HEK293T (cell line): ENCODE measurements at regions not wholly inside any gene's neighbourhood (a gene's known extent, or its start where the extent isn't known, plus 50 kb on each side); places are given as distances from the start of the nearest gene placed in this dataset.

Experiments used
- BHLHE40 ChIP-seq: fragments of 450-650 bp; IDR thresholded peaks from 2 replicates; pipeline ENCODE4 v1.6.1; 2016; ENCODE audit warnings: mild to moderate bottlenecking, moderate library complexity, borderline replicate concordance
- ELF4 ChIP-seq: fragments of 450-650 bp; IDR thresholded peaks from 2 replicates; pipeline ENCODE4 v1.6.1; 2017; ENCODE audit warnings: antibody characterized with exemption
- FOXA1 ChIP-seq: fragments of 450-650 bp; IDR thresholded peaks from 2 replicates; pipeline ENCODE4 v1.6.1; 2016; ENCODE audit warnings: mild to moderate bottlenecking
- FOXK2 ChIP-seq: fragments of 450-650 bp; IDR thresholded peaks from 2 replicates; pipeline ENCODE4 v1.6.1; 2016; ENCODE audit warnings: mild to moderate bottlenecking
- FOXM1 ChIP-seq: fragments of 450-650 bp; IDR thresholded peaks from 2 replicates; pipeline ENCODE4 v1.6.1; 2017; ENCODE audit warnings: mild to moderate bottlenecking, borderline replicate concordance
- HDGF ChIP-seq: fragments of 450-650 bp; IDR thresholded peaks from 2 replicates; pipeline ENCODE4 v1.6.1; 2017; ENCODE audit warnings: antibody characterized with exemption, borderline replicate concordance
- L3MBTL2 ChIP-seq: fragments of 450-650 bp; conservative IDR thresholded peaks from 2 replicates; pipeline ENCODE4 v1.6.1; 2016; ENCODE audit warnings: mild to moderate bottlenecking
- LEF1 ChIP-seq: fragments of 450-650 bp; IDR thresholded peaks from 2 replicates; pipeline ENCODE4 v1.6.1; 2017; ENCODE audit warnings: mild to moderate bottlenecking, borderline replicate concordance
- SP1 ChIP-seq: fragments of 450-650 bp; IDR thresholded peaks from 2 replicates; pipeline ENCODE4 v1.6.1; 2017
- SUZ12 ChIP-seq: fragments of 450-650 bp; IDR thresholded peaks from 2 replicates; pipeline ENCODE4 v1.6.1; 2016; ENCODE audit warnings: mild to moderate bottlenecking
- TARDBP ChIP-seq: fragments of 450-650 bp; IDR thresholded peaks from 2 replicates; pipeline ENCODE4 v1.6.1; 2016
- TF ChIP-seq, protein P1 (sequence below): fragments of 450-650 bp; IDR thresholded peaks from 2 replicates; pipeline ENCODE4 v1.6.1; 2016

- TF ChIP-seq SP1 (no peak), ELF4 (no peak), SUZ12 (no peak), LEF1 (no peak), L3MBTL2 (no peak), FOXK2 (no peak), FOXM1 (no peak), BHLHE40 (no peak), HDGF (no peak), TARDBP (no peak), FOXA1 (no peak)
- TF ChIP-seq, protein P1, sequence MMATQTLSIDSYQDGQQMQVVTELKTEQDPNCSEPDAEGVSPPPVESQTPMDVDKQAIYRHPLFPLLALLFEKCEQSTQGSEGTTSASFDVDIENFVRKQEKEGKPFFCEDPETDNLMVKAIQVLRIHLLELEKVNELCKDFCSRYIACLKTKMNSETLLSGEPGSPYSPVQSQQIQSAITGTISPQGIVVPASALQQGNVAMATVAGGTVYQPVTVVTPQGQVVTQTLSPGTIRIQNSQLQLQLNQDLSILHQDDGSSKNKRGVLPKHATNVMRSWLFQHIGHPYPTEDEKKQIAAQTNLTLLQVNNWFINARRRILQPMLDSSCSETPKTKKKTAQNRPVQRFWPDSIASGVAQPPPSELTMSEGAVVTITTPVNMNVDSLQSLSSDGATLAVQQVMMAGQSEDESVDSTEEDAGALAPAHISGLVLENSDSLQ: no peak
These were observed 624.8 kb upstream of the LMCD1 start for GRCh38 chr3:7876741-7877297.
